NT2/D1 (cell line): ENCODE measurements at regions not wholly inside any gene's neighbourhood (a gene's known extent, or its start where the extent isn't known, plus 50 kb on each side); places are given as distances from the start of the nearest gene placed in this dataset.

Source experiments
- SUZ12 ChIP-seq: IDR thresholded peaks from 2 replicates; pipeline ENCODE4 v1.6.1; 2011; ENCODE audit not compliant: insufficient read length, insufficient read depth; ENCODE audit errors: extremely low read depth
- YY1 ChIP-seq: IDR thresholded peaks from 2 replicates; pipeline ENCODE4 v1.6.1; 2011; ENCODE audit not compliant: insufficient read length, insufficient read depth
- ZNF274 ChIP-seq: IDR thresholded peaks from 2 replicates; pipeline ENCODE4 v1.6.1; 2011; ENCODE audit warnings: mild to moderate bottlenecking, low read depth, low read length

GRCh38 chr2:240326886-240327285 lies 108.6 kb upstream of the GPC1 start:
- TF ChIP-seq YY1 (no peak), ZNF274 (no peak), SUZ12 (no peak)
